Neural progenitor cell (in vitro differentiated cells): ENCODE measurements at regions not wholly inside any gene's neighbourhood (a gene's known extent, or its start where the extent isn't known, plus 50 kb on each side); places are given as distances from the start of the nearest gene placed in this dataset.
A peak's percentile ranks its signal among the peaks of the same experiment; 100 is the strongest.

ENCODE experiments used
- DNase-seq: peaks from one replicate; pipeline ENCODE4 v3.0.0-alpha.2; 2016; ENCODE audit warnings: low spot score
- H2AFZ ChIP-seq: fragments of 200-600 bp; sonication (generic); replicated peaks from 2 replicates; pipeline ENCODE4 v1.6.1; 2016; ENCODE audit warnings: antibody characterized with exemption
- H3F3A ChIP-seq: fragments of 200-600 bp; sonication (generic); 2 replicates; pipeline ENCODE4 v1.6.1; 2016; ENCODE audit warnings: antibody characterized with exemption, low read depth
- H3K27ac ChIP-seq: fragments of 200-600 bp; sonication (generic); 2 replicates; pipeline ENCODE4 v1.5.1; 2016; ENCODE audit warnings: mild to moderate bottlenecking
- H3K27me3 ChIP-seq: fragments of 200-600 bp; sonication (generic); 2 replicates; pipeline ENCODE4 v1.6.1; 2016; ENCODE audit warnings: mild to moderate bottlenecking, moderate library complexity
- H3K36me3 ChIP-seq: fragments of 200-600 bp; sonication (generic); 2 replicates; pipeline ENCODE4 v1.5.1; 2016
- H3K4me1 ChIP-seq: fragments of 200-600 bp; sonication (generic); 2 replicates; pipeline ENCODE4 v1.6.1; 2016; ENCODE audit warnings: mixed run types
- H3K4me2 ChIP-seq: fragments of 200-600 bp; sonication (generic); 2 replicates; pipeline ENCODE4 v1.6.1; 2016
- H3K4me3 ChIP-seq: fragments of 200-600 bp; sonication (generic); 2 replicates; pipeline ENCODE4 v1.5.1; 2016
- H3K79me2 ChIP-seq: fragments of 200-600 bp; sonication (generic); 2 replicates; pipeline ENCODE4 v1.6.1; 2016; ENCODE audit warnings: low read depth
- H3K9ac ChIP-seq: fragments of 200-600 bp; sonication (generic); 2 replicates; pipeline ENCODE4 v1.6.1; 2016
- H3K9me3 ChIP-seq: fragments of 200-600 bp; sonication (generic); 2 replicates; pipeline ENCODE4 v1.5.1; 2016; ENCODE audit warnings: low read depth
- H4K20me1 ChIP-seq: fragments of 200-600 bp; sonication (generic); 2 replicates; pipeline ENCODE4 v1.6.1; 2016; ENCODE audit warnings: low read depth
- H3K27ac Mint-ChIP-seq: 3 replicates; pipeline ENCODE4 v1.8.0; 2021; ENCODE audit warnings: mixed read lengths
- H3K27me3 Mint-ChIP-seq: 2 replicates; pipeline ENCODE4 v1.8.0; 2022; ENCODE audit warnings: low read depth, mild to moderate bottlenecking, inconsistent platforms, moderate library complexity, mixed read lengths; ENCODE audit not compliant: insufficient read depth
- H3K36me3 Mint-ChIP-seq: 3 replicates; pipeline ENCODE4 v1.8.0; 2021; ENCODE audit warnings: mixed read lengths
- H3K4me1 Mint-ChIP-seq: 3 replicates; pipeline ENCODE4 v1.8.0; 2021; ENCODE audit warnings: mixed read lengths
- H3K4me3 Mint-ChIP-seq: 3 replicates; pipeline ENCODE4 v1.8.0; 2021; ENCODE audit warnings: mild to moderate bottlenecking, moderate library complexity, mixed read lengths
- H3K9me3 Mint-ChIP-seq: 3 replicates; pipeline ENCODE4 v1.8.0; 2020; ENCODE audit warnings: mixed read lengths
- CTCF ChIP-seq: fragments of 200-600 bp; sonication (generic); IDR thresholded peaks from 2 replicates; pipeline ENCODE4 v1.5.1; 2017; ENCODE audit warnings: antibody characterized with exemption, mild to moderate bottlenecking
- EZH2 ChIP-seq: fragments of 200-600 bp; sonication (generic); IDR thresholded peaks from 2 replicates; pipeline ENCODE4 v1.6.1; 2017; ENCODE audit warnings: antibody characterized with exemption, mild to moderate bottlenecking, moderate library complexity
- EZH2phosphoT487 ChIP-seq: fragments of 200-600 bp; sonication (generic); IDR thresholded peaks from 2 replicates; pipeline ENCODE4 v1.6.1; 2017; ENCODE audit warnings: antibody characterized with exemption

GRCh38 chr13:97057176-97057575 lies 62.9 kb upstream of the OXGR1 start:
- Histone ChIP-seq H3K4me1 (peaks cover 11% of the 10 kb centered on the region), H3K9me3 (no peaks in the 10 kb centered on the region), H3K79me2 (no peaks in the 10 kb centered on the region), H3K4me3 (no peak overlapping the region), H3K9ac (no peak overlapping the region), H3K27ac (no peak overlapping the region), H4K20me1 (no peaks in the 10 kb centered on the region), H2AFZ (no peak overlapping the region), H3F3A (peaks cover 5% of the 10 kb centered on the region), H3K4me2 (no peak overlapping the region), H3K27me3 (no peaks in the 10 kb centered on the region), H3K36me3 (no peaks in the 10 kb centered on the region)
- Mint-ChIP-seq H3K4me3 (no peak overlapping the region), H3K36me3 (no peaks in the 10 kb centered on the region), H3K4me1 (peaks cover 17% of the 10 kb centered on the region), H3K27ac (no peak overlapping the region), H3K27me3 (no peaks in the 10 kb centered on the region), H3K9me3 (peaks cover 9% of the 10 kb centered on the region)
- DNase-seq: no peak
- TF ChIP-seq EZH2phosphoT487 (no peak), CTCF (no peak), EZH2 (no peak)

- no peak overlapping the region for H2AFZ ChIP-seq
- peak overlapping the region; percentile 88 for H3K27ac Mint-ChIP-seq
- peaks cover 6% of the 10 kb centered on the region for H3K9me3 Mint-ChIP-seq
- no peak overlapping the region for H3K4me3 ChIP-seq
- H3K9me3 ChIP-seq: no peaks in the 10 kb centered on the region
- H3K36me3 ChIP-seq: no peaks in the 10 kb centered on the region
- peaks cover 5% of the 10 kb centered on the region for H3F3A ChIP-seq
- DNase-seq: peak; percentile 28
- no peaks in the 10 kb centered on the region for H3K27me3 ChIP-seq
- peaks cover 17% of the 10 kb centered on the region for H3K4me1 Mint-ChIP-seq
- no peak for TF ChIP-seq EZH2
- no peak for TF ChIP-seq EZH2phosphoT487
- no peak for TF ChIP-seq CTCF
- H3K27me3 Mint-ChIP-seq: no peaks in the 10 kb centered on the region
- no peak overlapping the region for H3K4me3 Mint-ChIP-seq
- H3K79me2 ChIP-seq: no peaks in the 10 kb centered on the region
- peaks cover 11% of the 10 kb centered on the region for H3K4me1 ChIP-seq
- H3K27ac ChIP-seq: no peak overlapping the region
- H4K20me1 ChIP-seq: no peaks in the 10 kb centered on the region
- peak overlapping the region; percentile 54 for H3K4me2 ChIP-seq
- H3K9ac ChIP-seq: no peak overlapping the region
- no peaks in the 10 kb centered on the region for H3K36me3 Mint-ChIP-seq
These were observed 64.1 kb upstream of the OXGR1 start for GRCh38 chr13:97058391-97058790.

GRCh38 chr13:97058926-97059325 lies 64.7 kb upstream of the OXGR1 start:
- H3K4me1 Mint-ChIP-seq: peaks cover 17% of the 10 kb centered on the region
- no peaks in the 10 kb centered on the region for H3K9me3 ChIP-seq
- H3K9me3 Mint-ChIP-seq: peaks cover 4% of the 10 kb centered on the region
- no peak for TF ChIP-seq EZH2
- TF ChIP-seq CTCF: no peak
- H3K4me3 ChIP-seq: no peak overlapping the region
- peaks cover 11% of the 10 kb centered on the region for H3K4me1 ChIP-seq
- H3K27ac Mint-ChIP-seq: no peak overlapping the region
- H3K4me2 ChIP-seq: peak overlapping the region; percentile 54
- H3K36me3 Mint-ChIP-seq: no peaks in the 10 kb centered on the region
- H3K27me3 ChIP-seq: no peaks in the 10 kb centered on the region
- no peak overlapping the region for H3K4me3 Mint-ChIP-seq
- no peak for DNase-seq
- H4K20me1 ChIP-seq: no peaks in the 10 kb centered on the region
- no peak overlapping the region for H3K9ac ChIP-seq
- no peaks in the 10 kb centered on the region for H3K79me2 ChIP-seq
- no peak overlapping the region for H2AFZ ChIP-seq
- H3F3A ChIP-seq: peaks cover 5% of the 10 kb centered on the region
- H3K27me3 Mint-ChIP-seq: no peaks in the 10 kb centered on the region
- no peaks in the 10 kb centered on the region for H3K36me3 ChIP-seq
- H3K27ac ChIP-seq: no peak overlapping the region
